GM10248 (cell line): ENCODE measurements at regions not wholly inside any gene's neighbourhood (a gene's known extent, or its start where the extent isn't known, plus 50 kb on each side); places are given as distances from the start of the nearest gene placed in this dataset.

ENCODE experiments used
- CTCF ChIA-PET: fragments of 300-600 bp; sonication (Branson Sonifier 250); formaldehyde crosslinking; extraction: SDS; loops from one replicate; lab custom pipeline; 2021; ENCODE audit warnings: antibody characterized with exemption; lab: Yijun Ruan, JAX
- POLR2A ChIA-PET: fragments of 350-650 bp; sonication (Branson Sonifier 250); formaldehyde crosslinking; extraction: SDS; loops from one replicate; lab custom pipeline; 2020; ENCODE audit warnings: antibody characterized with exemption; lab: Yijun Ruan, JAX
- DNase-seq: peaks from one replicate; pipeline ENCODE4 v3.0.0; 2012; ENCODE audit errors: extremely low spot score
- TF ChIP-seq, protein P1 (sequence below): IDR thresholded peaks from 2 replicates; pipeline ENCODE4 v1.5.1; 2012; ENCODE audit warnings: mild to moderate bottlenecking, low read depth; ENCODE audit errors: extremely low read depth, missing control alignments, control extremely low read depth

DNA sequence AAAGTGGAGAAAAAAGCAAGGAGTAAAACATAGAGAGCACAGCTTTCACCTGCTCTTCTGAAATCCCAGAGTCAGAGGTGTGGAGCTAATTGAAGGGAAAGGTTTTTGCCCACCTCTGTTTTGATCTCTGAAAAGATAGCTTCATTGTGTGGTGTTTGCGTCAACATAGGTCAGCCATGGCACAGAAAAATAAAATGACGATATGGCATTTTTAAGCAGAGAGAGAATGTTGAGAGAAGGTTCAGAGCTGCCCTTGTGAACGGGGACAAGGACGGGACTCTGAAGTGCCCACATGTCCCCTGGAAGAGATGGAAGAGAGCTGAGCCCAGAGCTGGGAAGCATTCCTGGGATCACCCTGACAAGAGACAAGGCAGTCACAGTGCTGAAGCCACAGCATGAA is 249.4 kb upstream of the PLSCR5 start:
- CTCF ChIA-PET, result interaction anchor here (0.8 to 1.5 kb wide), 2 partner anchors 10 to 17 kb away, joined by 3 to 4 read pairs; no protein-coding TSS in a partner anchor
- POLR2A ChIA-PET, result no interaction called here
- TF ChIP-seq, protein P1, sequence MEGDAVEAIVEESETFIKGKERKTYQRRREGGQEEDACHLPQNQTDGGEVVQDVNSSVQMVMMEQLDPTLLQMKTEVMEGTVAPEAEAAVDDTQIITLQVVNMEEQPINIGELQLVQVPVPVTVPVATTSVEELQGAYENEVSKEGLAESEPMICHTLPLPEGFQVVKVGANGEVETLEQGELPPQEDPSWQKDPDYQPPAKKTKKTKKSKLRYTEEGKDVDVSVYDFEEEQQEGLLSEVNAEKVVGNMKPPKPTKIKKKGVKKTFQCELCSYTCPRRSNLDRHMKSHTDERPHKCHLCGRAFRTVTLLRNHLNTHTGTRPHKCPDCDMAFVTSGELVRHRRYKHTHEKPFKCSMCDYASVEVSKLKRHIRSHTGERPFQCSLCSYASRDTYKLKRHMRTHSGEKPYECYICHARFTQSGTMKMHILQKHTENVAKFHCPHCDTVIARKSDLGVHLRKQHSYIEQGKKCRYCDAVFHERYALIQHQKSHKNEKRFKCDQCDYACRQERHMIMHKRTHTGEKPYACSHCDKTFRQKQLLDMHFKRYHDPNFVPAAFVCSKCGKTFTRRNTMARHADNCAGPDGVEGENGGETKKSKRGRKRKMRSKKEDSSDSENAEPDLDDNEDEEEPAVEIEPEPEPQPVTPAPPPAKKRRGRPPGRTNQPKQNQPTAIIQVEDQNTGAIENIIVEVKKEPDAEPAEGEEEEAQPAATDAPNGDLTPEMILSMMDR, result no peak
- DNase-seq, result no peak

DNA sequence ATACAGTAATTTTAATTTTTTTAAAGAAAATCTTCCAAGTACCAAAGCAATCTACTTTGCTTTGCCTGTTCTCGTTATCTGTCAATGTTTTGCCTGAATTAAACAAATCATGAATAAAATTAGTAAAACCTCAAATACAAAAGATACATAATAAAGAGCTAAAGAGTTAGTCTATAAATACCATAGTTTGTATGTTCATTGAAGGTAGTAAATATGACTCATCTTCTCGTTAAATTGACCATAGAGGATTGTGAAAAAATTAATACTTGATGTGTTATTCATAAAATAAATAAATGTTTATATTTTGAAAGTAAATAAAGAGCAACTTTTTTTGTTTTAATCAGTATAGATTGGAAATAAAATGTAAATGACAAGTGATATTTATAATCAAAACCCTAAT is 246.5 kb upstream of the PLSCR5 start:
- DNase-seq, result no peak
- CTCF ChIA-PET, result no interaction called here
- TF ChIP-seq, protein P1, result no peak
- POLR2A ChIA-PET, result no interaction called here

DNA sequence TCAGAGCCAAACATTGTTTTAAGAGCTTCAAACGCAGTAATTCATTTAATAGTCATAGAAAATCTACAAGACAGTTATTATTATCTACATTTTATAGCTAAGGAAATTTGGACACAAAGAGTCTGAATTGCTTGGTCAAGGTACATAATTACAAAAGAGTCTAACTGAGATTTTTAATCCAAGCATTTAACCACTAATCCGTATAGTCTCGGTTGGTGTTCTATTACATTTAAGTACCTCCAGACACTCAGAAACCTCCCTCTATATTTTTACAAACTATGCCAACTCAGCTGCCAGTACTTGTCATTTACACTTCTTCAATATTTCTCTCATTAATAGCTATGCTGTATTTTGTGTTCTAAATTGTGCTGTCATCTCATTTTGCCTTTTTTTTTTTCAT is 240.2 kb upstream of the PLSCR5 start:
- ChIA-PET CTCF (interaction anchor here (1.5 kb wide), 1 partner anchor 13 kb away, joined by 4 read pairs; no protein-coding TSS in a partner anchor), POLR2A (no interaction called here)
- TF ChIP-seq, protein P1, result no peak
- no peak for DNase-seq

DNA sequence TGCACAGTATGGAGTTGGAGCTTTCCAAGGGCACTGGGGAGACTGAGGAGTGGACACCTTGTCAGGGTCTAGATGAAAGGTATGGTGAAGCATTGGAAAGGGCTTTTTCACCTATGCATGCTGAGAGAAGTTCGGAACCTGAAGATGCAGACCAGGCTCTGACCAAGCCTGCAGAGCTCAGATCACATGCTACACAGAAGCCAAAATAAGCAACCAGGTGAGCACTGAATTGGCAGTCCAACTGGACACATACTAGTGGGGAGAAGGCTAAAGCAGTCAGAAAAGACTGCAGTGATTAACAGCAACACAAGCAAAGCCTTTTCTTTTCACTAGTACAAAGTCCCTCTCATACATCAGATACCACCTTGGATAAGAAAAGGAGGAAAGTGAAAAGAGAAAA is 238.3 kb upstream of the PLSCR5 start:
- ChIA-PET CTCF (interaction anchor here (0.9 kb wide), 1 partner anchor 10 kb away, joined by 3 read pairs; no protein-coding TSS in a partner anchor), POLR2A (no interaction called here)
- TF ChIP-seq, protein P1, result no peak
- DNase-seq, result no peak

DNA sequence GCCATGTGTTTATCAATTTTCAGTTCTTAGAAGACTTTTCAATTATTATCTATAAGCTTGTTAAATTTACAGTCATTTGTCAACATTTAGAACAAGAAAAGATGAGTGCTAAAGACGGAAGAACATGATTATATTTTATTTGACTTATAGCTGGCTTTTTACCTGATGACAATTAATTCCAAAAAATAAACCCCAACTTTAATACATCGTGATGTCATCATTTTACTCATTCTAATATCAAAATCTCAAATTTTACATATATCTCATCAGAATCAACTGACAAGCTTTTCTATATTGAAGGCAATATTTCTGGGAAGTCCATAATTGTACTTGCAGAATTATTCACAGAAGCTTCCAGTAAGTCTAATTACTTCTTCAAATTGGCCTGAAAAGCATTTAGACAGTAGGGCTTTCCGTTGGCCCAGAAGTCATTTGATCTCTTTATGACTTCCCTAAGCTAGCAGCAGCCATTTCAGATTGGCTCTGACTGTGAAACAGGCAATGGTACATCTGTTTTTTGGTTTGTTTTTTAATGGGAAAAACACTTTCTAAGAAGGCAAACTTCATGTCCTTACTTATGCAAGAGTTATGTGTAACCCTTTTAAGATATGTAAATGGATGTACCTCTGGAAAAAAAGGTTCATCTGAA is 234.7 kb upstream of the PLSCR5 start:
- no peak for DNase-seq
- CTCF ChIA-PET, result no interaction called here
- TF ChIP-seq, protein P1, result no peak
- POLR2A ChIA-PET, result no interaction called here

DNA sequence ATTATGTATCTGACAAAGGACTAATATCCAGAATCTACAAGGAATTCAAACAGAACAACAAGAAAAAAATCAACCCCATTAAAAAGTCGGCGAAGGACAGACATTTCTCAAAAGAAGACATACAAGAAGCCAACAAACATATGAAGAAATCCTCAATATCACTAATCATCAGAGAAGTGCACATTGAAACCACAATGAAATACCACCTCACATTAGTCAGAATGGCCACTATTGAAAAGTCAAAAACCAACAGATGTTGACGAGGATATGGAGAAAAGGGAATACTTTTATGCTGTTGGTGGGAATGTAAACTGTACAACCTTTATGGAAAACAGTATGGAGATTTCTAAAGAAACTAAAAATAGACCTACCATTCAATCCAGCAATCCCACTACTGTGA is 233.1 kb upstream of the PLSCR5 start:
- CTCF ChIA-PET, result no interaction called here
- POLR2A ChIA-PET, result no interaction called here
- no peak for DNase-seq
- TF ChIP-seq, protein P1, result no peak

DNA sequence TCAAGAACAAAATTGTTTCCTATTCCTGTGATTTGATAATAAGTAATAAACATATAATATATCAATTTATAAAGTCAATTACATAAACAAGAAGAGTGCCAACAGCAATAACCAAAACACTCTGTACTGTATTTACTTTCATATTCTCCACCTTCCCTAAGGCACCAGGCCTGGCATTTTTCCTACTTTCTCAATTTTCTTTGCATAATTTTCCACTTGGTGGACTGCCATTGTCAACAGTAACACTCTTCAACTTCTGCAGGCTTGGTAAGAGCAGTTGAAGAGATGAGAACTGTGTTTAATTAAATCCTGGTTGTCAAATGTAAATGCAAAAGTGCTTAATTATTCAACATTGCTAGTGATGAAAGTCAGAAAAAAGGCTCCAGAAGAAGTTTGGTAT is 229.8 kb upstream of the PLSCR5 start:
- POLR2A ChIA-PET, result no interaction called here
- TF ChIP-seq, protein P1, result no peak
- CTCF ChIA-PET, result no interaction called here
- DNase-seq, result no peak
